Pons (tissue), 1 donor: ENCODE measurements at regions not wholly inside any gene's neighbourhood (a gene's known extent, or its start where the extent isn't known, plus 50 kb on each side); places are given as distances from the start of the nearest gene placed in this dataset.
"Not testable (repeated sequence)": the region's sequence is repeated elsewhere in the genome, so short reads cannot be mapped to it uniquely, and the experiment has no call there.

ENCODE experiments used
- DNase-seq: peaks from one replicate; pipeline ENCODE4 v3.0.0-alpha.2; 2016; ENCODE audit warnings: low spot score

DNA sequence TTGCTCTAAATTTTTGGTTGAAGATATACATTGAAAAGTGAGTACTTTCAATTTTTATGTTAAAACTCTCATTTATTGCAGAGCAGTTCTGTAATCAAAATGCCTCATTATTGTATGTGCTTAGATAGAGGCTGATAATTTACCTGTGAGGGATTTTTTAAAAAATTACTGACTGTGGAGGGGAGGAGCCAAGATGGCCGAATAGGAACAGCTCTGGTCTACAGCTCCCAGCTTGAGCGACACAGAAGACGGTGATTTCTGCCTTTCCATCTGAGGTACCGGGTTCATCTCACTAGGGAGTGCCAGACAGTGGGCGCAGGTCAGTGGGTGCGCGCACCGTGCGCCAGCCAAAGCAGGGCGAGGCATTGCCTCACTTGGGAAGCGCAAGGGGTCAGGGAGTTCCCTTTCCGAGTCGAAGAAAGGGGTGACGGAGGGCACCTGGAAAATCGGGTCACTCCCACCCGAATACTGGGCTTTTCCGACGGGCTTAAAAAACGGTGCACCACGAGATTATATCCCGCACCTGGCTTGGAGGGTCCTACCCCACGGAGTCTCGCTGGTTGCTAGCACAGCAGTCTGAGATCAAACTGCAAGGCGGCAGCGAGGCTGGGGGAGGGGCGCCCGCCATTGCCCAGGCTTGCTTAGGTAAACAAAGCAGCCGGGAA is 89.4 kb downstream of the DDX11 start:
- not testable (repeated sequence) for DNase-seq

DNA sequence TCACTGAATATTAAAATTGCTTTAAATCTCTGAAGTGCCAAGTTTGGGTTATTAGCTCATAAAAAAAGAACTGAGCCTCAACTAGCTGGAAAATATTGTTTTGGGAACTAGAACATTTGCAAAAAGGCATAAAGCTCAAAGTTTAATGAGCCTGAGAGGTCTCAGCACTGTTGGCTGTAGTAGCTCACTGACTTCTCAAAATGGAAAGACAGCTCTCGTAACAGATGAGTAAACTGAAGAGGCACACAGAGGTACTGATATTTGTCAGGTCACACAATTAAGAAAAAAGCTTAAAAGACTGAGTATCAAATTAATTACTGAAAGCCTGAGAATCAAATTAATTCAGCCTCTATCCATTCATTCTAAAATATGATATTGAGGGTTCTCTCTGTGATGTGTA is 100.6 kb downstream of the DDX11 start:
- DNase-seq: not testable (repeated sequence)

GRCh38 chr12:31177514-31177913 is 103.9 kb downstream of the DDX11 start:
- DNase-seq: not testable (repeated sequence)

DNA sequence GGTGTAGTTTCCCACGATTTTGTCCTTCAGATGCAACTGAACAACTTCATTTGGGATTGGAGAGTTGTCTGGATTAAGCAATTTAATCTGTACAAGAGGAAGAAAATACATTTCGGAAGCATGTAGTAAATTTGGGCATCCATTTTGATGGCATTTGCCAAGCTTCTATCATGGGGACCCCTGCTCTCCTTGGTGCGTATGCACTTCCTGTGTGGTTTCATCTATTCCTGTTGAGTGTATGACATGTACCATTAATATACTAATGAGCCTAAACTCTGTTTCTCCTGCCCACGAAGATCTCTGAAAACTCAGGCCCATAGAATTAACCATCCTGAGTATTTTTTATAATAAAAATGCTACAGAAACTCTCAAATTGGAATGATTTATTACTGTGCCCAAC is 105.2 kb downstream of the DDX11 start:
- not testable (repeated sequence) for DNase-seq

DNA sequence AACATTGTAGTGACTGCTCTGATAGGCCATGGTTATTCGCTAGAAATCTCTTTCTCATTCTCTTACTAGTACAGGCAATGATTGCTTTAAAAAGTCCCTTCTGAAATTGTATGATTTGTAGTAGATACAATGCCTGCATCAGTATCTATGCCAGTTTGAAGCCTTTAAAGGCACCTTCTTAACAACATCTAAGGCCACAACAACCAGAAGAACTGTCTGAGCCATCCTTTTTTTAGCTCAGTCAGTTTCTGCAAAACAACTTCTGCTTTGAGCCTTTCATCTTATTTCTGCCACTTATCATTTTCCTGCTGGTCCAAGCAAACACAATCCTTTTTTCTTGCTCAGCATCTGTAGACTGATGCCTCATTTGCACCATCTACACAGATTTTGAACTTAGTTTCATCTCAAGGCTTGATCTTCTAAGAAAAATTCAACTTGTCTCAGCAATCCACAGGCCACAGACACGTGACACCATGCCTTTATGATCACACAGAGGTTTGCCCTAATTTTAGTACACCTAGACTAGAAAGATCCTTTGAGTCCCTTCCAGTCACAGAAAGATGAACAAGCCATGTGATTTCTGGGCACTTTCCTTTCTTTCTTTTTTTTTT is 106.1 kb downstream of the DDX11 start:
- DNase-seq: peak; percentile 3

DNA sequence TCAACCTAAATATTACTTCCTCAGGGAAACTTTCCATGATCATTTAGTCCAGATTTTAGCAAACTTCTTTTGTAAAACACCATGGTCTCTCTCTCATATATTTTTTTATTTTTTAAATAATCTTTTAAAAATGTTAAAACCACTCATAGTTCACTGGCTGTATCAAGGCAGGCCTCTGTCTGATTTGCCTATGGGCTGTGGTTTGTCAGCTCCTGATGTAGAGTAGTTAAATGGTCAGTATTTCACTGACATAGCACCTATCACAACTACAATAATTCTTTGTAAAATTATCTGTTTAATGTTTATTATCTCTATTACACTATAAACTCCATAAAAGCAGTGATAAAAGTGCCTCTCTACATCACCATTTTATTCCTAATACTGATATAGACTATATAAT is 108.9 kb downstream of the DDX11 start:
- not testable (repeated sequence) for DNase-seq

GRCh38 chr12:31183107-31183506 is 109.4 kb downstream of the DDX11 start:
- DNase-seq: not testable (repeated sequence)

- DNase-seq: not testable (repeated sequence)
Measured at GRCh38 chr12:31183899-31184298, 110.2 kb downstream of the DDX11 start.

DNA sequence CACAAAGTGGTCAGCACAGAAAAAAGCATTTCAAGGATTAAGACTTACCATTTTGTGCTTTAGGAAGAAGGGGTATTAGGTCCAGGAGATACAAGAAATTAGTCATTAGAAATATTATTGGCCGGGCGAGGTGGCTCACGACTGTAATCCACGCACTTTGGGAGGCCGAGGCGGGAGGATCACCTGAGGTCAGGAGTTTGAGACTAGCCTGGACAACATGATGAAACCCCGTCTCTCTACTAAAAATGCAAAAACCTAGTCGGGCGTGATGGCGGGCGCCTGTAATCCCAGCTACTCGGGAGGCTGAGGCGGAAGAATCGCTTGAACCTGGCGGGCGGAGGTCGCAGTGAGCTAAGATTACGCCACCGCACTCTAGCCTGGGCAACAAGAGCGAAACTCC is 111.0 kb downstream of the DDX11 start:
- not testable (repeated sequence) for DNase-seq

GRCh38 chr12:31192689-31193088 is 119.0 kb downstream of the DDX11 start:
- DNase-seq: not testable (repeated sequence)

DNA sequence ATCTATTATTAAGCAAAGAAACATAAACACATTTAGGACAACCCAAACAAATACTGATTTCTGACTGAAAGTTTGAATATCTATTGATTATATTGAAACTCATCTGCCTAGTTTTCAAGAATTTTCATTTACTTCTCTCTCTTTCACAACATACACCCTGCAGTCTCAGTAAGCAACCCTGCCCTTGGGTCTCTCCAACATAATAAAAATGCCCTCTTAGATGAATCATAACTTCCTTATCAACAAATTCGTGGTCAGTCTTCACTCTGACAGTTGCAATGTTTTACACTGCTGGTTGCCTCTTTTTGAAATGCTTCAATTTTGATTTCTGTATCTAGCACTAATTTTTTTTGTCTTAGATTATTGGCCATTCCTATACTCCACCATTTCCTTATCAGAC is 122.0 kb downstream of the DDX11 start:
- not testable (repeated sequence) for DNase-seq

GRCh38 chr12:31199476-31199875 is 125.8 kb downstream of the DDX11 start:
- DNase-seq: not testable (repeated sequence)

- DNase-seq: peak; percentile 35
Measured at GRCh38 chr12:31201382-31201781, 124.6 kb downstream of the SINHCAF start.

- no peak for DNase-seq
Measured at GRCh38 chr12:31203261-31203660, 122.7 kb downstream of the SINHCAF start.

GRCh38 chr12:31205054-31205453 is 120.9 kb downstream of the SINHCAF start:
- no peak for DNase-seq

DNA sequence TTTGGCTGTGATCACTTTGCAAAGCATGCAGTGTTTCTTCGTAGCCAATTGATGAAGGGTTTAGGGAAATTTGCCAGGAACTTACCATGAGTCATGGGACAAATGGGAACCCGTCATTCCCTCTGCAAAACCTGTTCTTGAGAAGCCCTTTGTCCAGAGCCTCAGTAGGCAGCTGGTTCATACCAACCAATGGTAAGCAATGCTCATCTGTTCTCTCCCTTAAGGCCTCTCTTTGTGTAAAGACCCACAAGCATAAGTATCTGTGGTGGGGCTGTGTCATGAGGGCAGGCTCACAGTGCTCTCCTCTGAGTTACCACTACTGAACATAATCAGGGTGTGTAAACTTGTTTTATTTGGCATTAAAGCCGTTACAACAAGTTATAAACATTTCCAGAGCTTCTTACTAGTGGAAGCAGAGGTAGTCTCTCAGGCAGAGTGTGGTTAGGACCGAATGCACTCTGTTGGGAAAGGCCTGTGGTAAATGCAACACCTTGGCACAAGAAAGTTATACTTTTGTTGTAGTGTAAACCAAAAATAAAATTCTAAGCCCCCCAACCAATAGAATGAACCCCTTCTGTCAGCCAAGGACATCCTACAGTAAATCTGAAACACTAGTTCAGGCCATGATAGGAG is 119.8 kb downstream of the SINHCAF start:
- DNase-seq: no peak

DNA sequence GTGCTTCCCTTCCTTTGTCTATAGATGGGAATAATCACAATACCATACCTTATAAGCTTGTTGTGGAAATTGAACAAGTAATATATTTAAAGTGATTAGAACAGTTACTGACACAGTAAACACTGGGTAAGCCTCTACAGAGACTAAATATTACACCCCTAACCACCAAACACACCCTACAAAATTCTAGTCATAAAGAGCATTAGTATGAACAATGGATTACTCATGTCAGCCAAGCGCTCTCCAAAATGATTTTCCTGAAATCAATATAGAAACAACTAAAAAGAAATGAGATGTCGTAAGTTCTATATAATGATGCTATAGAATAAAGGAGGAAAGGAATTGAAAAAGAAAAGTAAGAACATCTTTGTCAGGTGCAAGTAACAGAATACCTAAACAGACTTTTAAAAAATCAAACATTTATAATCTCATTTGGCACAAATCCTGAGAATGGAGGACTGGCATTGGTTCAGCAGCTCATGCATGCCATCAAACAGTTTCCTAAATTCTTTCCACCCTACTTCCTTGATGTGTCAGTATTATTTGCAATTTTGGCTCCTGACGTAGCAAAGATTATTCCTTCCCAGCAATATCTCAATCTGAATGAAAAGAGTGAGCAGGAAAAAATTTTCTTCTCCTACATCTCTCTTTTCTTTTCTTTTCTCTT is 118.0 kb downstream of the SINHCAF start:
- no peak for DNase-seq

DNA sequence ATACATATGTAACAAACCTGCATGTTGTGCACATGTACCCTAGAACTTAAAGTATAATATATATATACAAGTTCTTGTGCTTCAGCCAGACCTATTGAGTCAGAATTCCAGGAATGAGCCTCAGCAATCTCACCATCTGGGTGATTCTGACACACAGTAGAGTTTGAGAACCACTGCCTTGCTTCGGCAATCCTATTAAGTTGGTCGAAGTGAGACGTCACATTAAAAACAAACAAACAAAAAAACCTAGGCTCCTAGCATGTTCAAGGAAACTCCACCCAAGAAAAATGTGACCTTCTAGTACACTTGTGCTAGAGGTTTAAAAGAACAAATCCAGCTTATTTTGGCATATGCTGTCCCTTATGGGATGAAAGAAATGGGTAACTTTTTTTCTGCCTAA is 115.8 kb downstream of the SINHCAF start:
- DNase-seq: no peak

- no peak for DNase-seq
Measured at GRCh38 chr12:31210541-31210940, 115.4 kb downstream of the SINHCAF start.

DNA sequence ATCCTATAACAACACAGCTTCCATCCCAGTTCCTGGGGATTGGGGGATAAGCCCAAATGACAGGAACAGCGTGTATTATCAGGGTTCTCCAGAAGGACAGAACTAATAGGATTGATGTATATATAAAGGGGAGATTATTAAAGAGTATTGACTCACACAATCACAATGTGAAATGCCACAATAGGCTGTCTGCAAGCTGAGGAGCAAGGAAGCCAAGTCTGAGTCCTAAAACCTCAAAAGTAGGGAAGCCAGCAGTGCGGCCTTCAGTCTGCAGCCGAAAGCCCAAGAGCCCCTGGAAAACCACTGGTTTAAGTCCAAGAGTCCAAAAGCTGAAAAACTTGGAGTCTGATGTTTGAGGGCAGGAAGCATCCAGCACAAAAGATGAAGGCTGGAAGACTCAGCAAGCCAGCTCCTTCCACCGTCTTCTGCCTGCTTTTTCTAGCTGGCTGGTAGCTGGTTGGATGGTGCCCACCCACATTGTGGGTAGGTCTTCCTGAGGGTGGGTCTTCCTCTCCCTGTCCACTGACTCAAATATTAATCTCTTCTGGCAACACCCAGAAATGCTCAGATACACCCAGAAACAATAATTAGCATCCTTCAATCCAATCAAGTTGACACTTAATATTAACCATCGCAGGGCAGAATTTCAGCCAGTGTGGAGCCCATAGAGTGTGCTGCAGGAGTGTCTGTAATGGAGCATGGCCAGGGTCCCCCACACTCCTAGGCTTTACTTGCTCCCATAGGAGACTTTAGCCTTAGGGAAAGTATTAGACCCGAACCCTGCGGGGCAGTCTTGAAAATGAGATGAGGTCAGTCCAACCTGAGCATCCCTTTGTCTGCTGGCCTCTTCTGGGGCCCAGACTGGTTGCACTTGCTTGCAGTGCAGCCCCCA is 111.1 kb downstream of the SINHCAF start:
- DNase-seq: no peak

DNA sequence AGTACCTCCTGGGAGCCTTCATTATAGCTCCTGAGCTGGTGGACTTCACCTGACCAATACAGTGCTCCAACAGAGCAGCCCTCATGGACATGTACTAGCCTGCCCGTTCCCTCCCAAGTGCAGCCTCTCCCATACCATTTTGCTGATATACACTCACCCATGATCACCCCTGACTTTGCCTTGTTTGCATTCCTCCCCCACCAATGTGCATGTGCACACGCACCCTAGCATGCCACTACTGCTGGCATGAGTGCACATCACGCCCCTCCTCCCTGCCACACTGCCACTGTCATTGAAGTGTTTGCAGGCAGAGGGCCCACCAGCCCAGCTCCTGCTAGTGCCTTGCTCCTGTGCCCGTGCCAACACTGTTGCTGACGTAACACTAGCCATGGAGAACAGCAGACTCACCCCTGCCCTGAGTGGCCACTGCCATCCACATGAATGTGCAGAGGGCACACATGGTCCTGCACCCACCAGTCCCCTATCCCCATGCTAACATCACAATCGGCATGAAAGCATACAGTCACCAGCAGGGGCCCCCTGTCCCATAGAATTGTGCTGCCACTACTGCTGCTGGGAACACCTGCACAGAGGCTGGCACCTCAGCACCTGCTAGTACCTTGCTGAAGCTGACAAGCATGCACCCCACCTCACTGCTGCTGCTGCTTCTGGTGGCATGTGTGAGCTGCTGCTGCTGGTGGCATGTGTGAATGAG is 110.3 kb downstream of the SINHCAF start:
- DNase-seq: no peak
